ENCODE measurements at regions not wholly inside any gene's neighbourhood (a gene's known extent, or its start where the extent isn't known, plus 50 kb on each side); places are given as distances from the start of the nearest gene placed in this dataset.

DNA sequence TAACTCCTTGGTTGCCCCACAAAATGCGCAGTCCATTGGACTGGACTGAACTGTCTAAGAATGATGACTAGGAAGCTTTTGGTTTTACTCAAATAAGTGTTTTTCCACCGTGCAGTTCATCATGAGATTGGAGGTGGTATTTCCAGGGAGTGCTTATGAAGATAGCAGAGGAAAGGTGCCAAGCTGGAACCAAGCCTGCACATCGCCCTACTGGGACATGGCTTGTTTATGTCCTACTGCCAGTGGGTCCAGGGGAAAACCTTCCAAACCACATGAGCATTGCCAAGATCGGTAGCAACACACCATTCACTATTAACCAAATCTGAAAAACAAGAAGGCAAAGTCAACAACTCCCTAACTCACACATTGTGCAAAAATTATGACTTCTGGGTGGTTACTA is 54.7 kb upstream of the DSCAM start:
- Mint-ChIP-seq H3K4me1 (ENCODE audit: low read depth, unreplicated experiment) (no peaks in the 10 kb centered on the region), H3K27me3 (ENCODE audit: unreplicated experiment) (no peaks in the 10 kb centered on the region), H3K9me3 (ENCODE audit: low read depth, unreplicated experiment) (peaks cover 11% of the 10 kb centered on the region), H3K36me3 (ENCODE audit: insufficient read depth, unreplicated experiment) (no peaks in the 10 kb centered on the region), H3K27ac (ENCODE audit: unreplicated experiment) (no peak overlapping the region), H3K4me3 (ENCODE audit: low read depth, unreplicated experiment) (no peak overlapping the region)
- no peak for DNase-seq
- BruUV-seq (replicated peaks): no TSS peak
- CTCF ChIA-PET: no interaction called here
- TF ChIP-seq CTCF (IDR thresholded peaks at IDR 0.05; ENCODE audit: unreplicated experiment): no peak
- intact Hi-C loops (cut with micrococcal nuclease; ENCODE audit: unreplicated experiment): no loop called here

- no peaks in the 10 kb centered on the region for H3K4me1 Mint-ChIP-seq (ENCODE audit: low read depth, unreplicated experiment)
- no peak for TF ChIP-seq CTCF (IDR thresholded peaks at IDR 0.05; ENCODE audit: unreplicated experiment)
- CTCF ChIA-PET: no interaction called here
- peaks cover 8% of the 10 kb centered on the region for H3K9me3 Mint-ChIP-seq (ENCODE audit: low read depth, unreplicated experiment)
- no peaks in the 10 kb centered on the region for H3K27me3 Mint-ChIP-seq (ENCODE audit: unreplicated experiment)
- H3K36me3 Mint-ChIP-seq (ENCODE audit: insufficient read depth, unreplicated experiment): no peaks in the 10 kb centered on the region
- DNase-seq: no peak
- intact Hi-C loops (cut with micrococcal nuclease; ENCODE audit: unreplicated experiment): no loop called here
- H3K27ac Mint-ChIP-seq (ENCODE audit: unreplicated experiment): no peak overlapping the region
- no TSS peak for BruUV-seq (replicated peaks)
- H3K4me3 Mint-ChIP-seq (ENCODE audit: low read depth, unreplicated experiment): no peak overlapping the region
These were observed 55.3 kb upstream of the DSCAM start for GRCh38 chr21:40902299-40902698.

- H3K4me3 Mint-ChIP-seq (ENCODE audit: low read depth, unreplicated experiment): no peak overlapping the region
- no TSS peak for BruUV-seq (replicated peaks)
- CTCF ChIA-PET: no interaction called here
- no peak for DNase-seq
- no peaks in the 10 kb centered on the region for H3K36me3 Mint-ChIP-seq (ENCODE audit: insufficient read depth, unreplicated experiment)
- peaks cover 8% of the 10 kb centered on the region for H3K9me3 Mint-ChIP-seq (ENCODE audit: low read depth, unreplicated experiment)
- H3K27ac Mint-ChIP-seq (ENCODE audit: unreplicated experiment): no peak overlapping the region
- intact Hi-C loops (cut with micrococcal nuclease; ENCODE audit: unreplicated experiment): no loop called here
- TF ChIP-seq CTCF (IDR thresholded peaks at IDR 0.05; ENCODE audit: unreplicated experiment): no peak
- H3K27me3 Mint-ChIP-seq (ENCODE audit: unreplicated experiment): no peaks in the 10 kb centered on the region
- H3K4me1 Mint-ChIP-seq (ENCODE audit: low read depth, unreplicated experiment): no peaks in the 10 kb centered on the region
These were observed 56.0 kb upstream of the DSCAM start for GRCh38 chr21:40902993-40903392.

- intact Hi-C loops (cut with micrococcal nuclease; ENCODE audit: unreplicated experiment): no loop called here
- DNase-seq: no peak
- H3K4me3 Mint-ChIP-seq (ENCODE audit: low read depth, unreplicated experiment): no peak overlapping the region
- no peaks in the 10 kb centered on the region for H3K4me1 Mint-ChIP-seq (ENCODE audit: low read depth, unreplicated experiment)
- TF ChIP-seq CTCF (IDR thresholded peaks at IDR 0.05; ENCODE audit: unreplicated experiment): no peak
- H3K9me3 Mint-ChIP-seq (ENCODE audit: low read depth, unreplicated experiment): peaks cover 7% of the 10 kb centered on the region
- CTCF ChIA-PET: no interaction called here
- BruUV-seq (replicated peaks): no TSS peak
- H3K36me3 Mint-ChIP-seq (ENCODE audit: insufficient read depth, unreplicated experiment): no peaks in the 10 kb centered on the region
- H3K27ac Mint-ChIP-seq (ENCODE audit: unreplicated experiment): no peak overlapping the region
- H3K27me3 Mint-ChIP-seq (ENCODE audit: unreplicated experiment): no peaks in the 10 kb centered on the region
These were observed 58.3 kb upstream of the DSCAM start for GRCh38 chr21:40905251-40905650.

DNA sequence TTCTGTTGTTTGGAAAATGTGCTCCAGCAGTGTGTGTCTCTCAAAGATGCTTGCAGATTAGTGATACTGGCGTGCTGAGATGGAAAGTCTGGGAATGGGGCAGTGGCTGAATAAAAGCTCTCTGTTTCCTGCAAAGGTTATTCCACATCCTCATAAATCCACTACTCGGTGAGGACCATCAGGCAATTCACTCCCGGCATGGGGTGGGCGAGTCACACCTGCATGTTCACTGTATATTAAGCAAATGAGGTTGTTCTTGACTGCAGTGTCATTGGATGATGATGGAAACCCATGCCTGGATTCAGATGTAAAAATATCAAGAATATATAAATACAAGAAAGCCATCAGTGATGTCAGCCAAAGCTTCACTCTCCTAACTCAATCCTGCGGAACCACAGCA is 65.4 kb upstream of the DSCAM start:
- no peaks in the 10 kb centered on the region for H3K4me1 Mint-ChIP-seq (ENCODE audit: low read depth, unreplicated experiment)
- no peak overlapping the region for H3K27ac Mint-ChIP-seq (ENCODE audit: unreplicated experiment)
- CTCF ChIA-PET: no interaction called here
- H3K4me3 Mint-ChIP-seq (ENCODE audit: low read depth, unreplicated experiment): no peak overlapping the region
- no peaks in the 10 kb centered on the region for H3K36me3 Mint-ChIP-seq (ENCODE audit: insufficient read depth, unreplicated experiment)
- BruUV-seq (replicated peaks): no TSS peak
- intact Hi-C loops (cut with micrococcal nuclease; ENCODE audit: unreplicated experiment): no loop called here
- no peak for TF ChIP-seq CTCF (IDR thresholded peaks at IDR 0.05; ENCODE audit: unreplicated experiment)
- DNase-seq: no peak
- H3K9me3 Mint-ChIP-seq (ENCODE audit: low read depth, unreplicated experiment): peaks cover 13% of the 10 kb centered on the region
- H3K27me3 Mint-ChIP-seq (ENCODE audit: unreplicated experiment): no peaks in the 10 kb centered on the region

Measured in Calu3 (cell line).